Muscle of arm (tissue), 1 donor: ENCODE measurements at regions not wholly inside any gene's neighbourhood (a gene's known extent, or its start where the extent isn't known, plus 50 kb on each side); places are given as distances from the start of the nearest gene placed in this dataset.

Experiments used
- DNase-seq: peaks from one replicate; pipeline ENCODE4 v3.0.0-alpha.2; 2013

- no peak for DNase-seq
Observed at GRCh38 chr5:103346162-103346748, 87.7 kb downstream of the MACIR start.

- DNase-seq: no peak
Observed at GRCh38 chr5:103345461-103345860, 86.9 kb downstream of the MACIR start.

DNA sequence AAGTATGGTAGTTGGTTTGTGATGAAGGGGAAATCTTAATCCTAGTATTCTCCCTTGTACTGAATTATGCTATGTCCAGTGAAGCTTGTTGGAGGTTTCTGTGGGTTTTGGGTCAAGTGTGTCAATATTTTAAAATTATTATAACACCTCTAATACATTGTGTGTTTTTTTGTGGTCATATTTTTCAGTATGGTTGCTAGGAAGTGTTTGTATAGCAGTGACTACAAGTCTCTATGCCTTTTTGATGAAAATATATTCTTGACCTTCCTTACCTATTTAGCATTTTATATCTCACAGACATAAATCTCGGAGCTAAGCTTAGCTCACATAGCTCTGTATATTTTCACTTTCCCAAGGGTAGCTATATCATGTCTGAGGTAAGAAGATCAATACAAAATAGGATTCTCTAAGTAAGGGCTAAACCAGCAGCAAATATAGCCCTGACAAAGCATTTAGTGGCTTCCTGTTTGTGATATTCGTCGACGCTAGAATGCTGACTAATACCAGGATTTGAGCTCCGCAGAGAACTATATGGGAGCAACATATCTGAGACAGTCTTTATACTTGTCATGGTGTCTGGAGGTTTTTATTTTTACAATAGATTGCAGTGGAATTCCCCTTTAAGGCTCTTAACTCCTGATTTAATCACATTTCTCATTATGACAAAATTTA, 82.3 kb downstream of the MACIR start:
- DNase-seq: no peak

GRCh38 chr5:103340132-103340531, 81.6 kb downstream of the MACIR start:
- no peak for DNase-seq

DNA sequence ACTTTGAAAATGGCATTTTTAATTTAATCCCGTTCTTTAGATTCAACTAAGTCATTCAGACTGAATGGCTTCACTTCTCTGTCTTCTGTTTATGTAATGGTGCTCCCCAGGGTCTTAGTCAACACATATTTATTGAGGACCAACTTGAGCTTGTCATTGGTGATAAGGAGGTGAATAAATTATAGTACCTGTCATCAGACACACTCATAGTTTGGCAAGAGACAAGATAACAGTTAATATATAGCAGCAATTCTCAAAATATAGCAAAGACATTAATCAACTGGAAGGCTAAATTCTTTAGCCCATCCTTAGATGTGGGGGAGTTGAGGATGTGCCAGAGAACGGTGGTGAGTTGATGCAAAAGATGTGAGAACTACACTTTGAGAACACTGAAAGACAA, 78.4 kb downstream of the MACIR start:
- DNase-seq: no peak

DNA sequence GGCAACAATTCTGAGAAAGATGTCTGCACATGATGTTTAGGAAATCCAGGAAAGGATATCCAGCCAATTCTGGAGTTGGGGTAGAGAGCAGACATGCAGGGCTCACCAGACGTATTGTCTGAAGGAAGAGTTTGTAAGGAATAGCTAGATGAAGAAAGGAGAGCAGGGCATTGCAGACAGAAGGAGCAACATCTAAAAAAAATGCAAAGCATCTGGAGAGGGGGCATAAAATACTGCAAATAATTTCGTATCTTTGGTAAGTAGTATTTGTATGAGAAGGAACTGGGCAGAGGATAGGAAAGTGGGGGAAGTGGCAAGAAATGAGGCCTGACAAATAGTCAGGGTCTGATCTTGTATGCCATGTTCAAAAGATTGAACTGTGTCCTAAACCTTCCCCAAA, 74.8 kb downstream of the MACIR start:
- DNase-seq: no peak

DNA sequence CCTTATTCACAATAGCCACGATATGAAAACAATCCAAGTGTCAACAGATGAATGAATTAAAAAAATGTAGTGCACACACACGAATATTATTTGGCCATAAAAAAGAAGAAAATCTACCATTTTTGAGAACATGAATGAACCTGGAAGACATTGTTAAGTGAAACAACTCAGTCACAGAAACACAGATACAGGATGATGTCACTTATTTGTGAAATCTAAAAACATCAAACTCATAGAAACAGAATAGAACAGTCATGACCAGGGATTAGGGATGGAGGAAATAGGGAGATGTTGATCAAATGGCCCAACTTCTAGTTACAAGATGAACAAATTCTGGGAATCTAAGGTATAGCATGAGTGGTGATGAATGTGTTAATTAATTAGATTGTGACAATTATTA, 72.3 kb downstream of the MACIR start:
- DNase-seq: no peak
